ENCODE measurements at regions not wholly inside any gene's neighbourhood (a gene's known extent, or its start where the extent isn't known, plus 50 kb on each side); places are given as distances from the start of the nearest gene placed in this dataset.

DNA sequence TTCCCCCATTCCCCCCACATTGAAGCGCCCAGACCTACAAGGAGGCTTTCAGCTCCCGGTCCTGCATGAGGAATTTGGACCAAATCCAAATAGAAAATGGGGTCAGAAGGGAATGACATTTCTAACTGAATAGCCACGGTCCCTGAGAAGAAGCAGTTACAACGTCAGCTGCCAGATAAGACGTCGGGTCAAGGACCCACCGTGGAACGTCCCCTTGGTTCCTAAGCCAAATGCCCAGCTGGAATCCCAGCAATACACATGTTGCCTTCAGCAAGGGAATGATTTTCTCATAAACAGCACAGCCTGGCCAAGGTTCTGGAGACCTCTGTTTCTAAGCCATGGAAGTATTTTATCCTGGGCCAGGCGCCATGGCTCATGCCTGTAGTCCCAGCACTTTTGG is 109.1 kb upstream of the PEG3 start:
- TF ChIP-seq EZH2 (IDR thresholded peaks at IDR 0.05; ENCODE audit: insufficient read depth, poor library complexity, severe bottlenecking) (no peak), EZH2phosphoT487 (IDR thresholded peaks at IDR 0.05; ENCODE audit: insufficient read depth, low read depth) (no peak)

All from GM23248 (cell line).